CD14-positive monocyte (primary cell): ENCODE measurements at regions not wholly inside any gene's neighbourhood (a gene's known extent, or its start where the extent isn't known, plus 50 kb on each side); places are given as distances from the start of the nearest gene placed in this dataset.
A peak's percentile ranks its signal among the peaks of the same experiment; 100 is the strongest.

Source experiments
- DNase-seq, 3 donors: peaks; one replicate each; pipeline ENCODE4 v3.0.0-alpha.2; 2011 to 2022
- H2AFZ ChIP-seq: 2 replicates; pipeline ENCODE4 v1.6.0; 2012; ENCODE audit warnings: mild to moderate bottlenecking, low read depth, low read length, inconsistent platforms; ENCODE audit not compliant: insufficient read depth, poor library complexity, severe bottlenecking
- H3K27ac ChIP-seq, 2 donors: 1 replicate in 1 of 2; 2 replicates in 1 of 2; pipeline ENCODE4 v1.5.1; 2012 to 2013; ENCODE audit warnings: low read length in 2 of 2, control low read depth in 1 of 2, inconsistent platforms in 1 of 2, low read depth in 1 of 2, mild to moderate bottlenecking in 1 of 2
- H3K27me3 ChIP-seq, 2 donors: one replicate each; pipeline versions ENCODE4 v1.6.0 to v1.6.1; 2011 to 2013; ENCODE audit warnings: low read length in 2 of 2; ENCODE audit not compliant: control insufficient read depth in 2 of 2, insufficient read depth in 2 of 2
- H3K36me3 ChIP-seq, 2 donors: replicated peaks in 1 of 2; 1 replicate in 1 of 2; 2 replicates in 1 of 2; pipeline versions ENCODE4 v1.5.1 to v1.6.1; 2012 to 2013; ENCODE audit warnings: low read length in 2 of 2, control low read depth in 1 of 2, inconsistent platforms in 1 of 2, mild to moderate bottlenecking in 1 of 2; ENCODE audit not compliant: insufficient read depth in 2 of 2, control insufficient read depth in 1 of 2
- H3K4me1 ChIP-seq, 2 donors: 1 replicate in 1 of 2; 2 replicates in 1 of 2; pipeline versions ENCODE4 v1.5.1 to v1.6.1; 2012 to 2013; ENCODE audit warnings: low read length in 2 of 2, control low read depth in 1 of 2, inconsistent platforms in 1 of 2, mild to moderate bottlenecking in 1 of 2, moderate library complexity in 1 of 2; ENCODE audit not compliant: insufficient read depth in 2 of 2, control insufficient read depth in 1 of 2
- H3K4me2 ChIP-seq: replicated peaks from 2 replicates; pipeline ENCODE3; 2012; ENCODE audit warnings: low read length, moderate library complexity, mild to moderate bottlenecking; ENCODE audit not compliant: poor library complexity, severe bottlenecking; ENCODE audit errors: extremely low read depth
- H3K4me3 ChIP-seq, 3 experiments: fragments of 200-600 bp in 1 of 3; sonication (generic) in 1 of 3; replicated peaks in 1 of 3; 1 replicate in 2 of 3; 2 replicates in 1 of 3; pipeline ENCODE4 v1.5.1; 2011 to 2013; ENCODE audit warnings: low read length in 3 of 3, mild to moderate bottlenecking in 3 of 3, control low read depth in 2 of 3, low read depth in 2 of 3, inconsistent platforms in 1 of 3, moderate library complexity in 1 of 3
- H3K79me2 ChIP-seq: 2 replicates; pipeline ENCODE4 v1.6.0; 2012; ENCODE audit warnings: mild to moderate bottlenecking, control low read depth, inconsistent platforms, low read length, moderate library complexity; ENCODE audit not compliant: insufficient read depth
- H3K9ac ChIP-seq: 2 replicates; pipeline ENCODE4 v1.6.0; 2017; ENCODE audit warnings: low read length, mild to moderate bottlenecking; ENCODE audit not compliant: insufficient read depth, poor library complexity, severe bottlenecking
- H3K9me3 ChIP-seq, 2 donors: replicated peaks in 1 of 2; 1 replicate in 1 of 2; 2 replicates in 1 of 2; pipeline versions ENCODE4 v1.5.1 to v1.6.1; 2012 to 2013; ENCODE audit warnings: low read length in 2 of 2, control low read depth in 1 of 2; ENCODE audit not compliant: control insufficient read depth in 1 of 2, insufficient read depth in 1 of 2
- H4K20me1 ChIP-seq: 2 replicates; pipeline ENCODE4 v1.6.0; 2012; ENCODE audit warnings: mild to moderate bottlenecking, low read length, control low read depth, moderate library complexity; ENCODE audit not compliant: insufficient read depth
- H3K27ac Mint-ChIP-seq, 7 donors: one replicate each; pipeline ENCODE4 v1.8.0; 2020; ENCODE audit warnings: mild to moderate bottlenecking in 7 of 7, mixed read lengths in 7 of 7, moderate library complexity in 6 of 7, inconsistent platforms in 2 of 7
- H3K27me3 Mint-ChIP-seq, 3 donors: one replicate each; pipeline ENCODE4 v1.8.0; 2021 to 2022; ENCODE audit warnings: low read depth in 3 of 3, mild to moderate bottlenecking in 3 of 3, mixed read lengths in 3 of 3, moderate library complexity in 3 of 3, inconsistent platforms in 1 of 3
- H3K36me3 Mint-ChIP-seq, 2 donors: one replicate each; pipeline ENCODE4 v1.8.0; 2020; ENCODE audit warnings: mixed read lengths in 2 of 2, inconsistent platforms in 1 of 2, mild to moderate bottlenecking in 1 of 2
- H3K4me1 Mint-ChIP-seq: one replicate; pipeline ENCODE4 v1.8.0; 2020; ENCODE audit warnings: mild to moderate bottlenecking, mixed read lengths
- H3K4me3 Mint-ChIP-seq, 2 donors: one replicate each; pipeline ENCODE4 v1.8.0; 2020; ENCODE audit warnings: mild to moderate bottlenecking in 2 of 2, mixed read lengths in 2 of 2, moderate library complexity in 1 of 2
- H3K9me3 Mint-ChIP-seq, 7 donors: one replicate each; pipeline ENCODE4 v1.8.0; 2020 to 2022; ENCODE audit warnings: mixed read lengths in 7 of 7, mild to moderate bottlenecking in 6 of 7, moderate library complexity in 6 of 7, inconsistent platforms in 2 of 7
- WGBS: methylation state at CpG from one replicate; pipeline ENCODE4 v1.1.5; 2013; ENCODE audit warnings: missing lambda C conversion rate; ENCODE audit not compliant: insufficient coverage; 5-methylcytosine and 5-hydroxymethylcytosine counted together
- intact Hi-C, 2 donors: fragments of 100-400 bp; cut with micrococcal nuclease; formaldehyde crosslinking; loops; one replicate each; pipeline versions ENCODE4 v1.15.0 to v1.15.1; 2023
- TF ChIP-seq, protein P1 (sequence below): fragments of 200-600 bp; IDR thresholded peaks from one replicate; pipeline ENCODE4 v1.8.0; 2022; ENCODE audit warnings: antibody characterized with exemption, mild to moderate bottlenecking

DNA sequence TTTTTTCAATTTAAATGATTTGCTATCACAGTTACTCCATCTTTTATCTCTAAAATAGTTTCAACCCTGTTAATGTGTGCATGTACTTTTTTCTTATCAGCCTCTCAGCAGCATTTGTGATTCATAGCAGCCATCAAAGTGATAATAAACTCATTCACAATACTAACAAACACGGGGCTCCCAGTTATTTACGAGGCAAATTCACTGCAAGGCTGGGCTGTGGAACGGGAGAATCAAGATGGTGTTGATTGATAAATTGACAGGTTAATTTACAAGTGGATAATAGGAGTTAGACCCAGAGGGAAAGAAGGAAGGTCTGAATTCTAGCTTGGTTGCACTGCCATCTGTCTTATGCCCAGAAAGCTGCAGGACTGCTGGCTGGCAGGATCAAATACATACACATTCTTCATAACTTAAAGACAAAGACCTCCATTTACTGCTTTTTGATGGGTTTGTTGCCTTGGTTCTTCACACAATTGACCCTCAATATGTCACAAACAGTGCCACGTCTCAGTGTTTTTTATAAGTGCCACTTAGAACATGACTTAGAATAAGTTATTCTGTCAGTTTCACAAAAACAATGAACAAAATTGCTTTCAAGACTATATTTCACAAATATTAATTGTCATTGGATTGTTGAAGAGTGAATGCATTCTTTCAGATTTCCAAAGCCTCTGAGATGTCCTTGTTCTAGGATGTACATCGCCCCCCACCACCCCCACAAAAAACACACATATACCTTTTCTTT is 562.8 kb downstream of the NR2F2 start:
- H3K27me3 Mint-ChIP-seq: no peaks in the 10 kb centered on the region
- no peak overlapping the region for H3K4me3 Mint-ChIP-seq
- intact Hi-C loops: no loop called here
- peaks cover 2% of the 10 kb centered on the region for H3K4me1 Mint-ChIP-seq
- H3K36me3 Mint-ChIP-seq: no peaks in the 10 kb centered on the region
- Histone ChIP-seq H3K36me3 (no peaks in the 10 kb centered on the region), H3K27me3 (peaks cover 0 to 4% of the 10 kb centered on the region in 2 donors), H2AFZ (no peak overlapping the region), H3K9me3 (no peaks in the 10 kb centered on the region), H3K4me3 (no peak overlapping the region), H3K4me2 (no peak overlapping the region), H3K79me2 (no peaks in the 10 kb centered on the region), H3K4me1 (no peaks in the 10 kb centered on the region), H3K27ac (no peak overlapping the region), H4K20me1 (no peaks in the 10 kb centered on the region), H3K9ac (no peak overlapping the region)
- no CpG with 5 or more reads among the region's 5 CpGs for WGBS
- TF ChIP-seq, protein P1, sequence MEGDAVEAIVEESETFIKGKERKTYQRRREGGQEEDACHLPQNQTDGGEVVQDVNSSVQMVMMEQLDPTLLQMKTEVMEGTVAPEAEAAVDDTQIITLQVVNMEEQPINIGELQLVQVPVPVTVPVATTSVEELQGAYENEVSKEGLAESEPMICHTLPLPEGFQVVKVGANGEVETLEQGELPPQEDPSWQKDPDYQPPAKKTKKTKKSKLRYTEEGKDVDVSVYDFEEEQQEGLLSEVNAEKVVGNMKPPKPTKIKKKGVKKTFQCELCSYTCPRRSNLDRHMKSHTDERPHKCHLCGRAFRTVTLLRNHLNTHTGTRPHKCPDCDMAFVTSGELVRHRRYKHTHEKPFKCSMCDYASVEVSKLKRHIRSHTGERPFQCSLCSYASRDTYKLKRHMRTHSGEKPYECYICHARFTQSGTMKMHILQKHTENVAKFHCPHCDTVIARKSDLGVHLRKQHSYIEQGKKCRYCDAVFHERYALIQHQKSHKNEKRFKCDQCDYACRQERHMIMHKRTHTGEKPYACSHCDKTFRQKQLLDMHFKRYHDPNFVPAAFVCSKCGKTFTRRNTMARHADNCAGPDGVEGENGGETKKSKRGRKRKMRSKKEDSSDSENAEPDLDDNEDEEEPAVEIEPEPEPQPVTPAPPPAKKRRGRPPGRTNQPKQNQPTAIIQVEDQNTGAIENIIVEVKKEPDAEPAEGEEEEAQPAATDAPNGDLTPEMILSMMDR: no peak
- peak in 1 of 3 donors; percentile 4 for DNase-seq
- H3K9me3 Mint-ChIP-seq: no peaks in the 10 kb centered on the region
- H3K27ac Mint-ChIP-seq: no peak overlapping the region

DNA sequence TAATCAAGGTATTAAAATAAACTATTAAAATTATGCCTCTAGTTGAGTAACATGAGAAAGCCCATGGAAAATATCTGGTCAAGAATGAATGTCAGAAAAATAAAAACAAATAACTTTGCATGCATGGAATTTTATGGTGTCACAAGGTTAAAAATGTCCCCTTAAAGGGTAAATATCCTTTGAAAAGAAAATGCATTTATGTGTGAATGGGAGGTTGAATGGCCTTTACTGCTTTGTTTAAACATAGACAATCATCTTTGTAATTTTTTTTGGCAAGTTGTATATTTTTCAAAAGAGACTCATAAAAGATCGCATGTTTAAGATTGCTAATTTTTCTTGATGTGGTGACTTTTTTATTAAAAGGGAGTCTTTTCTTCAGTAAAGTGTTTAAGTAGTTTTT is 564.2 kb downstream of the NR2F2 start:
- no peaks in the 10 kb centered on the region for H3K36me3 ChIP-seq
- WGBS: no CpG with 5 or more reads among the region's 1 CpG
- no peak overlapping the region for H3K4me3 ChIP-seq
- H3K9ac ChIP-seq: no peak overlapping the region
- H2AFZ ChIP-seq: no peak overlapping the region
- no peak for DNase-seq
- H3K27ac ChIP-seq: no peak overlapping the region
- no peaks in the 10 kb centered on the region for H3K36me3 Mint-ChIP-seq
- no peaks in the 10 kb centered on the region for H3K27me3 Mint-ChIP-seq
- H3K4me2 ChIP-seq: no peak overlapping the region
- H3K4me1 Mint-ChIP-seq: peaks cover 2% of the 10 kb centered on the region
- intact Hi-C loops: no loop called here
- H3K4me1 ChIP-seq: no peaks in the 10 kb centered on the region
- H3K9me3 Mint-ChIP-seq: peaks cover 0 to 5% (median 0%) of the 10 kb centered on the region in 7 donors
- no peaks in the 10 kb centered on the region for H3K9me3 ChIP-seq
- H4K20me1 ChIP-seq: no peaks in the 10 kb centered on the region
- H3K79me2 ChIP-seq: no peaks in the 10 kb centered on the region
- TF ChIP-seq, protein P1: no peak
- H3K27ac Mint-ChIP-seq: no peak overlapping the region
- H3K4me3 Mint-ChIP-seq: no peak overlapping the region
- H3K27me3 ChIP-seq: peaks cover 0 to 4% of the 10 kb centered on the region in 2 donors
